GM12873 (cell line): ENCODE measurements at regions not wholly inside any gene's neighbourhood (a gene's known extent, or its start where the extent isn't known, plus 50 kb on each side); places are given as distances from the start of the nearest gene placed in this dataset.

ENCODE experiments used
- TF ChIP-seq, protein P1 (sequence below): IDR thresholded peaks from 2 replicates; pipeline ENCODE4 v1.5.1; 2012; ENCODE audit warnings: low read depth, mild to moderate bottlenecking, moderate library complexity, low read length, control low read depth; ENCODE audit not compliant: insufficient read depth; ENCODE audit errors: missing control alignments

DNA sequence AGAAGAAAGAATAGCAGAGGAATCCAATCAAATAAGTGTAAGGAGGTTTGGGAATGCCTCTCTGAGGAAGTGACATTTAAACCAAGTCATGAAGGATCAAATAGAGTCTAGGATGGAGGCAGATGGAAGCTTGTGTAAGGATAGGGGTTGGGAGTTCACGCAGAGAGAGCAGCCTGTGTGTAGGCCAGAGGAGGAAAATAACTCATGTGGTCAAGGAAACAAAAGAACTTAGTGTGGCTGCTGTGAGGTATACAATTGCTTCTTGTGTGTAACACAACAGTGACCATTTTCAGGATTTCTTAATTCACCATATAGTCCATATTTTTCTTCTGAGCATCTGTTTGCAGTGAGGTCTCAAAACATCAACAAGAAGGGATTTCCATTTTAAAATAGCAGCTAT is 77.6 kb upstream of the PACRGL start:
- TF ChIP-seq, protein P1, sequence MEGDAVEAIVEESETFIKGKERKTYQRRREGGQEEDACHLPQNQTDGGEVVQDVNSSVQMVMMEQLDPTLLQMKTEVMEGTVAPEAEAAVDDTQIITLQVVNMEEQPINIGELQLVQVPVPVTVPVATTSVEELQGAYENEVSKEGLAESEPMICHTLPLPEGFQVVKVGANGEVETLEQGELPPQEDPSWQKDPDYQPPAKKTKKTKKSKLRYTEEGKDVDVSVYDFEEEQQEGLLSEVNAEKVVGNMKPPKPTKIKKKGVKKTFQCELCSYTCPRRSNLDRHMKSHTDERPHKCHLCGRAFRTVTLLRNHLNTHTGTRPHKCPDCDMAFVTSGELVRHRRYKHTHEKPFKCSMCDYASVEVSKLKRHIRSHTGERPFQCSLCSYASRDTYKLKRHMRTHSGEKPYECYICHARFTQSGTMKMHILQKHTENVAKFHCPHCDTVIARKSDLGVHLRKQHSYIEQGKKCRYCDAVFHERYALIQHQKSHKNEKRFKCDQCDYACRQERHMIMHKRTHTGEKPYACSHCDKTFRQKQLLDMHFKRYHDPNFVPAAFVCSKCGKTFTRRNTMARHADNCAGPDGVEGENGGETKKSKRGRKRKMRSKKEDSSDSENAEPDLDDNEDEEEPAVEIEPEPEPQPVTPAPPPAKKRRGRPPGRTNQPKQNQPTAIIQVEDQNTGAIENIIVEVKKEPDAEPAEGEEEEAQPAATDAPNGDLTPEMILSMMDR = no peak

DNA sequence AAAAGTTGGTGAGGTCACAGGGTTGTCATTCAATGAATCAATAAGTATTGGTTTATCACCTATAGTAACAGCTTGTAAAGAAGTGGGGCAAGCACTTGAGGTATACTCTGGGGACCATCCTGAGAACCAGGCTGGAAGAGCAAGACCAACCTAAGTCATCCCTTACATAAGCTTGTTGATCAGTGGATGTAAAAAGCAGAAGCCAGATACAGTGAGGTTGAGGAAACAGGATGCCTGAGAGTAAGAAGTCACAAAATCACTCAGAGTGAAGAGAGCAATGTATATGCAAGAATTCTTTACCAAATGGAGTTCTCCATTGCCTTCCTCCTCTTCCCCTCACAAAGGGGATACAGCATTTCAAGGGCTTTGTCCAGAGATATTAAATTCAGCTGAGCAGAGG is 76.3 kb upstream of the PACRGL start:
- TF ChIP-seq, protein P1 = no peak

DNA sequence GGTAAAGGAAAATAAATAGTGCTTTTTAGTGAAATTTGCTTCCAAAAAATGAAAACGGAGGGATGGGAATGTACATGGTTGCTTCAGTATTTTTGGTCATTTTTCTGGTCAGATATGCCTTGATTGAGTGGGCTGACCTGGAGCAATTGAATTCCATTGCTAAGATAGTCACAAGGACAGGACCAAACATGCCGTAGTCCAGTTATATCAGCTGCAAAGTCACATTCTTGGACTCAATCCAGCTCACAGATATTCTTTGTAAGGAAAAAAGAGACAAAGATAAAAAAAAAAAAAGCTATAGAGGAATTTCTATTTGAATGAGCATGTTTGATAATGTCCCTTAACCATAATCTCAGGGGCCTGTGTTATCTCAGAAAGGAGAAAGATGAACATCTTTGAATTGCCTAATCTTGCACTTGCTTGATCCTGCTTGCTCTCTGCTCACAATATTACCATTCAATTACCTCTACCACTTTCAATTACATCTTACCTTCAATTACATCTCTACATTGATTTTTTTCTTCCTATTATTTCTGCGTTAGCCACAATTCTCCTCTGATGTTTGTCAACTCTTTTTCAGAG is 75.4 kb upstream of the PACRGL start:
- TF ChIP-seq, protein P1 = no peak

DNA sequence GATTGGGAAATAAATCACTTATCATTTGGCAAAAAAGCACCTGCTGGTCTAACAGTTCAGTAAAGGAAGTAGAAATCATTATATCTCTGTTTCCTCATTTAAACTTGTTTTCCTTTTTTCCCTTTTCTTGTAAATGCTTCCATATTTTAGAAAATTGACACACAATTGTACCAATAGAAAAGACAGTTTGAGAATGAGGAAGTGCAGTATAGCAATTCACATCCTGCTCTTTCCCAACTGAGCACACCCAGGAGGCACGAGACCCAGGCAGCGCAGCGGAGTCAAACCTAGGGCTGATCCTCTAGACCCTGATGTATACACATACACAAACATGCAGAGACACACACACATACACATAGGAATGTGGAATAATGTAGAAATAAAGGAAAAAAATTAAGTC is 74.8 kb upstream of the PACRGL start:
- TF ChIP-seq, protein P1 = no peak

DNA sequence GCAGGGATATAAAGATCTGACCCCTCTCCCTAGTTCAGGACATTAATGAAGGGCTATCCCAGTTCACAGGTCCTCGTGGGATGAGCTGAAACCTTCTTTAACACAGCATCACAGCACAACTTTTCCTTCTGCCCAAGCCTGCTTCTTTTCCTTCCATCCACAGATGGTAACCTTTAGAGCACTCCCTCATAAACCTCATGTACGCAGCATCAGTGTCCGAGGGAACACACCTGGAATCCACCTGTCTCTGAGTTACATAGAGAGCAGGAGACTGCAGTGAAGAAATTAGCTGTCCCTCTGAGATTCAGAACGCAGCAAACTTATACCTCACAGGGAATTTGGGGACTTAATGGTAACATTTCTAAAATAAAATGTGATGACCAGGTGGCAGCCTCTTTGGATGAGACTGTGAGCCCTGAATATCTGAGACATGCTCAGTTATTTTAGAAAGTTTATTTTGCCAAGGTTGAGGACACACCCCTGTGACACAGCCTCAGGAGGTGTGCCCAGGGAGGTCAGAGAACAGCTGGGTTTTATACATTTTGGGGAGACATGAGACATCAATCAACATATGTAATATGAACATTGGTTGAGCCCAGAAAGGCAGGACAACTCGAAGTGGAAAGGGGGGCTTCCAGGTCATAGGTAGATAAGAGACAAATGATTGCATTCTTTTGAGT is 73.8 kb upstream of the PACRGL start:
- TF ChIP-seq, protein P1 = no peak

DNA sequence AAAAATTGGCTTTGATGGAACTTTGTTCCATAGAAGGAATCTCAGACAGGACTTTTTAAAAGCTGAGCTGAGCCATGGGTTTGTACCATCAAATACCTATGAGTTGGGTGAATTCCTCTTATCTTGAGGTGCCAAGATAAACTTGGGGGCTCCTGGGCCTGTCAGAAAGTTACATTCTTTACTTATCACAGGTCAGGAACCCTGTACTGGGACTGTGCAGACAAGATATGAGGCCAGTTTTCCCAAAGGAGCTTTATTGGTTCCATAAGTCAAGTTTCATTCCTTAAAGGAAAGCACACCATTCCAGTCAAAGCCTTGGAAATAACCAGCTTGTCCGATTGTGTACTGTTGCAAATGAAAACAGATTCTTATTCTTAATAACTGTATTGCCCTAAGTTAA is 72.4 kb upstream of the PACRGL start:
- TF ChIP-seq, protein P1 = no peak

DNA sequence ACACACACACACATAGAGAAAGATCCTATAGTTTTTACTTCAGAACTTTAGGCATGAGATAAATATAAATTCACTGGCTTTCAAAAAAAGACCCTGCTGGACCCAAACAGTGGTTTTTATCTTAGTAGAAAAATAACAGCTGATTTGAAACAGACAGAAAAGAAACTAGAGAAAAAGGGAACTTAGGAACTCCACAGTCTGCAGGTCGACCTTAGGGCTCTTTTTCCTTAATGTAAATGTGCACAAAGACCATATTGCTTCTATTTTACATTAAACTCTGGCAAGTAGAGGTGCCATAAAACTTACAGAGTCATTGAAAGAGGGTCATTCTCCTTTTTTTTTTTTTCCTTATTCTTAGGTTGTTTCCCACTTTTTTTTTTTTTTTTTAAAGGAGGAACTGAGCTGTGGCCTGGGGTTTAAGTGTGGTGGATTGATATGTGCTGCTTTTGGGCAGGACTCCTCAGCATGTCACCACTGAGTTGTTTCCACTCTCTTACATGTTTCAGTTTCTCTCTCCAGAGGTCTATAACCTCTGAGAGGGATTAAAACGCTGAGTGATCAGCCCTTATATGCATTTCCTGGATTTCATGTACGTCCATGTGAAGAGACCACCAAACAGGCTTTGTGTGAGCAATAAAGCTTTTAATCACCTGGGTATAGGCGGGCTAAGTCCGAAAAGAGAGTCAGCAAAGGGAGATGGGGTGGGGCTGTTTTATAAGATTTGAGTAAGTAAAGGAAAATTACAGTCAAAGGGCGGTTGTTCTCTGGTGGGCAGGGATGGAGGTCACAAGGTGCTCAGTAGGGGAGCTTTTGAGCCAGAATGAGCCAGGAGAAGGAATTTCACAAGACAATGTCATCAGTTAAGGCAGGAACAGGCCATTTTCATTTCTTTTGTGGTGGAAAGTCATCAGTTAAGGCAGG is 70.8 kb upstream of the PACRGL start:
- TF ChIP-seq, protein P1 = no peak
